ENCODE measurements at regions not wholly inside any gene's neighbourhood (a gene's known extent, or its start where the extent isn't known, plus 50 kb on each side); places are given as distances from the start of the nearest gene placed in this dataset.
A peak's percentile ranks its signal among the peaks of the same experiment; 100 is the strongest.

- Mint-ChIP-seq H3K9me3 (no peaks in the 10 kb centered on the region), H3K4me3 (no peak overlapping the region), H3K27ac (peak overlapping the region in 5 of 8 donors; percentile 25 to 76 (median 53)), H3K36me3 (peaks cover 0 to 1% (median 0%) of the 10 kb centered on the region in 3 donors), H3K4me1 (peaks cover 79 to 89% (median 87%) of the 10 kb centered on the region in 3 donors), H3K27me3 (no peaks in the 10 kb centered on the region)
- Histone ChIP-seq H3K27me3 (ENCODE audit: insufficient read depth, low read length, poor library complexity, severe bottlenecking) (no peaks in the 10 kb centered on the region), H3K36me3 (ENCODE audit: insufficient read depth, low read length) (no peaks in the 10 kb centered on the region), H3K4me3 (ENCODE audit: low read length) (no peak overlapping the region), H3K27ac (ENCODE audit: low read depth, low read length) (no peak overlapping the region), H3K4me1 (ENCODE audit: insufficient read depth, low read length) (peaks cover 31% of the 10 kb centered on the region), H3K9me3 (ENCODE audit: low read length) (no peaks in the 10 kb centered on the region)
- ChIA-PET CTCF (interaction anchor here (1.2 kb wide), 1 partner anchor 19 kb away, joined by 3 read pairs; no protein-coding TSS in a partner anchor), POLR2A (no interaction called here)
- DNase-seq, result no peak
Measured at GRCh38 chr6:144655376-144655775, 370.2 kb downstream of the UTRN start.

GRCh38 chr6:144657691-144658090, 372.6 kb downstream of the UTRN start:
- Mint-ChIP-seq H3K27ac (peak overlapping the region in 7 of 8 donors; percentile 11 to 89 (median 51)), H3K4me1 (peaks cover 75 to 91% (median 90%) of the 10 kb centered on the region in 3 donors), H3K27me3 (no peaks in the 10 kb centered on the region), H3K9me3 (no peaks in the 10 kb centered on the region), H3K36me3 (peaks cover 0 to 4% (median 3%) of the 10 kb centered on the region in 3 donors), H3K4me3 (no peak overlapping the region)
- no peaks in the 10 kb centered on the region for H3K36me3 ChIP-seq (ENCODE audit: insufficient read depth, low read length)
- POLR2A ChIA-PET, result interaction anchor here (0.7 kb wide), 1 partner anchor 37 kb away, joined by 3 read pairs; no protein-coding TSS in a partner anchor
- no peak overlapping the region for H3K4me3 ChIP-seq (ENCODE audit: low read length)
- H3K27me3 ChIP-seq (ENCODE audit: insufficient read depth, low read length, poor library complexity, severe bottlenecking), result no peaks in the 10 kb centered on the region
- DNase-seq, result no peak
- no peaks in the 10 kb centered on the region for H3K9me3 ChIP-seq (ENCODE audit: low read length)
- CTCF ChIA-PET, result interaction anchor here (1.1 kb wide), 1 partner anchor 11 kb away, joined by 4 read pairs; no protein-coding TSS in a partner anchor
- H3K4me1 ChIP-seq (ENCODE audit: insufficient read depth, low read length), result peaks cover 31% of the 10 kb centered on the region
- H3K27ac ChIP-seq (ENCODE audit: low read depth, low read length), result no peak overlapping the region

- H3K4me1 ChIP-seq (ENCODE audit: insufficient read depth, low read length), result peaks cover 17% of the 10 kb centered on the region
- no peak for DNase-seq
- ChIA-PET CTCF (no interaction called here), POLR2A (no interaction called here)
- Mint-ChIP-seq H3K9me3 (no peaks in the 10 kb centered on the region), H3K36me3 (peaks cover 0 to 4% (median 3%) of the 10 kb centered on the region in 3 donors), H3K4me1 (peaks cover 75 to 91% (median 90%) of the 10 kb centered on the region in 3 donors), H3K27ac (peak overlapping the region; percentile 62 to 96 (median 80)), H3K4me3 (peak overlapping the region in 6 of 7 donors; percentile 29 to 85 (median 48)), H3K27me3 (no peaks in the 10 kb centered on the region)
- no peak overlapping the region for H3K4me3 ChIP-seq (ENCODE audit: low read length)
- no peaks in the 10 kb centered on the region for H3K27me3 ChIP-seq (ENCODE audit: insufficient read depth, low read length, poor library complexity, severe bottlenecking)
- H3K36me3 ChIP-seq (ENCODE audit: insufficient read depth, low read length), result no peaks in the 10 kb centered on the region
- H3K9me3 ChIP-seq (ENCODE audit: low read length), result no peaks in the 10 kb centered on the region
- H3K27ac ChIP-seq (ENCODE audit: low read depth, low read length), result no peak overlapping the region
Measured at GRCh38 chr6:144659202-144660182, 374.4 kb downstream of the UTRN start.

DNA sequence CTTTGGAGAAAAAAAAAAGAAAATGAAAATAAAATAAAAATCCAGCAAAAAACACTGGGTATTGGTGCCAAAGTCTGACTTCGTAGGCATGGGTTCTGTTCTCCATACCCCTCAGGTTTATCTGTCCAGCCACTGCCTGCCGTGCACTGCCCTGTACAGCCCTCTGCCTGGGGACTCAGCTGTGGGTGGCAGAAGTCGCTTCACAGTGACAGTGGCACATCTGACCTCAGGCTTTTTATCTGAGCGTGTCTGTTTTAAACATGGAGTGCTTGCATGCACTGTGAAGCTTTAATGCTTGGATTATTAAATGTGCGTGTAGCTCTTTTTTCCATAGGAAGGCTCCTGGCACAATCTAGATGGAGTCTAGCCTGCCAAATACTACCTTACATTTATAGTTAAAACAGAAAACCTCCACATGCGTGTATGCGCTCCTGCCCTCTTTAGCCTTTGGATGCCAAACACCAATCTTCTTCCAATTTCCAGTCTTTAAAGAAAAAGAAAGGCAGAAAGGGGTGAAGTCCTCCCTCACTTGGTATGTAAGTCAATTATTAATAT, 375.5 kb downstream of the UTRN start:
- H3K27ac Mint-ChIP-seq, result peak overlapping the region in 3 of 8 donors; percentile 32 to 72 (median 43)
- CTCF ChIA-PET, result no interaction called here
- peaks cover 0 to 5% (median 3%) of the 10 kb centered on the region in 3 donors for H3K36me3 Mint-ChIP-seq
- Histone ChIP-seq H3K4me1 (ENCODE audit: insufficient read depth, low read length) (peaks cover 17% of the 10 kb centered on the region), H3K9me3 (ENCODE audit: low read length) (no peaks in the 10 kb centered on the region), H3K27me3 (ENCODE audit: insufficient read depth, low read length, poor library complexity, severe bottlenecking) (no peaks in the 10 kb centered on the region), H3K4me3 (ENCODE audit: low read length) (no peak overlapping the region), H3K36me3 (ENCODE audit: insufficient read depth, low read length) (no peaks in the 10 kb centered on the region), H3K27ac (ENCODE audit: low read depth, low read length) (no peak overlapping the region)
- DNase-seq, result no peak
- POLR2A ChIA-PET, result no interaction called here
- no peaks in the 10 kb centered on the region for H3K9me3 Mint-ChIP-seq
- peaks cover 72 to 93% (median 88%) of the 10 kb centered on the region in 3 donors for H3K4me1 Mint-ChIP-seq
- H3K27me3 Mint-ChIP-seq, result no peaks in the 10 kb centered on the region
- no peak overlapping the region for H3K4me3 Mint-ChIP-seq

DNA sequence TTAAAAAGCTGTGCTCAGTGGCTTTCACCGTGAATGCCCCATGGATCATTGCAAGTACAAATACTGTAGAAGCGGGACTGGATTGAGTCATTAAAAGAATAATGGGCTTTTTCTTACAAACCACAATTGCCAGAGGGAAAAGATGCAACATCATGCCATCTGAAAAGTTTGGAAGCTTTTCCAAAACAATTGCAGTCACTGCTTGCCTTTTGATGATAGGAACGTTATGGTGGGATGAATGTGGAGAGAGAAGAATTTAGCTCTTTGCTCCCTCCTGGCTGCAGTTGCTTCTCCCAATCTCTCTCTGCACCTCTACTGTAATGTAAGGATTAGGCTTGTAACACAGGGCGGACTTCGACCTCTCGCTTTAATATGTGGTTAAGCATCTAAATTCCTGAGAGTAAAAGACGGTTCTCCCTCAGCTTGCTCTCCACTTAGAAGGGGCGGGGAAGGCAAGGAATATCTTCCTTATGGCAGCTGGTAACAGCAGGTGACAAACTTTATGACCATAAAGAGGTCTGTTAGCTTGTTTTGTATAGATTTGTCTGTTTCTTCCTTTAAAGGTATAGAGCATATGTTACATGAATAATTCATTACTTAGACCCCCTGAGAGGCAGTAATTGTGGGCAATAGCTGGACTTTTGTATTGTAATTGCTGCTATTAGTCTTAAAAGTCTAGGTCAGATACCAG, 376.1 kb downstream of the UTRN start:
- ChIA-PET CTCF (no interaction called here), POLR2A (no interaction called here)
- Mint-ChIP-seq H3K27ac (peak overlapping the region in 4 of 8 donors; percentile 8 to 72 (median 17)), H3K9me3 (no peaks in the 10 kb centered on the region), H3K4me1 (peaks cover 73 to 93% (median 88%) of the 10 kb centered on the region in 3 donors), H3K4me3 (peak overlapping the region in 1 of 7 donors; percentile 23), H3K36me3 (peaks cover 0 to 6% (median 3%) of the 10 kb centered on the region in 3 donors), H3K27me3 (no peaks in the 10 kb centered on the region)
- DNase-seq, result no peak
- Histone ChIP-seq H3K27me3 (ENCODE audit: insufficient read depth, low read length, poor library complexity, severe bottlenecking) (no peaks in the 10 kb centered on the region), H3K4me3 (ENCODE audit: low read length) (no peak overlapping the region), H3K36me3 (ENCODE audit: insufficient read depth, low read length) (no peaks in the 10 kb centered on the region), H3K4me1 (ENCODE audit: insufficient read depth, low read length) (peaks cover 23% of the 10 kb centered on the region), H3K9me3 (ENCODE audit: low read length) (no peaks in the 10 kb centered on the region), H3K27ac (ENCODE audit: low read depth, low read length) (no peak overlapping the region)

- DNase-seq, result no peak
- no peak overlapping the region for H3K4me3 ChIP-seq (ENCODE audit: low read length)
- no peaks in the 10 kb centered on the region for H3K9me3 ChIP-seq (ENCODE audit: low read length)
- POLR2A ChIA-PET, result interaction anchor here (1.0 kb wide), 1 partner anchor 181 kb away, joined by 3 read pairs; no protein-coding TSS in a partner anchor
- no peak overlapping the region for H3K4me3 Mint-ChIP-seq
- H3K27ac Mint-ChIP-seq, result peak overlapping the region in 5 of 8 donors; percentile 18 to 86 (median 56)
- CTCF ChIA-PET, result no interaction called here
- no peaks in the 10 kb centered on the region for H3K27me3 Mint-ChIP-seq
- H3K4me1 ChIP-seq (ENCODE audit: insufficient read depth, low read length), result peaks cover 34% of the 10 kb centered on the region
- H3K4me1 Mint-ChIP-seq, result peaks cover 80 to 99% (median 94%) of the 10 kb centered on the region in 3 donors
- H3K27me3 ChIP-seq (ENCODE audit: insufficient read depth, low read length, poor library complexity, severe bottlenecking), result no peaks in the 10 kb centered on the region
- H3K27ac ChIP-seq (ENCODE audit: low read depth, low read length), result no peak overlapping the region
- peaks cover 3 to 13% (median 4%) of the 10 kb centered on the region in 3 donors for H3K36me3 Mint-ChIP-seq
- H3K36me3 ChIP-seq (ENCODE audit: insufficient read depth, low read length), result no peaks in the 10 kb centered on the region
- no peaks in the 10 kb centered on the region for H3K9me3 Mint-ChIP-seq
Measured at GRCh38 chr6:144662812-144663365, 377.8 kb downstream of the UTRN start.

- no peaks in the 10 kb centered on the region for H3K9me3 ChIP-seq (ENCODE audit: low read length)
- H3K36me3 ChIP-seq (ENCODE audit: insufficient read depth, low read length), result no peaks in the 10 kb centered on the region
- H3K4me1 ChIP-seq (ENCODE audit: insufficient read depth, low read length), result peaks cover 25% of the 10 kb centered on the region
- Mint-ChIP-seq H3K27me3 (no peaks in the 10 kb centered on the region), H3K9me3 (peaks cover 0 to 3% (median 0%) of the 10 kb centered on the region in 5 donors), H3K4me1 (peaks cover 72 to 96% (median 90%) of the 10 kb centered on the region in 3 donors), H3K4me3 (peak overlapping the region in 1 of 7 donors; percentile 12), H3K36me3 (peaks cover 4 to 15% (median 9%) of the 10 kb centered on the region in 3 donors), H3K27ac (peak overlapping the region in 5 of 8 donors; percentile 8 to 64 (median 33))
- no peak overlapping the region for H3K4me3 ChIP-seq (ENCODE audit: low read length)
- POLR2A ChIA-PET, result no interaction called here
- CTCF ChIA-PET, result no interaction called here
- H3K27me3 ChIP-seq (ENCODE audit: insufficient read depth, low read length, poor library complexity, severe bottlenecking), result no peaks in the 10 kb centered on the region
- no peak for DNase-seq
- H3K27ac ChIP-seq (ENCODE audit: low read depth, low read length), result no peak overlapping the region
Measured at GRCh38 chr6:144664281-144664680, 379.1 kb downstream of the UTRN start.

Measured in CD8-positive, alpha-beta memory T cell (primary cell).